OCI-LY7 (cell line): ENCODE measurements at regions not wholly inside any gene's neighbourhood (a gene's known extent, or its start where the extent isn't known, plus 50 kb on each side); places are given as distances from the start of the nearest gene placed in this dataset.

Experiments used
- BruUV-seq: library from RNA; stranded (reverse); fragments of 400-500 nt; replicated peaks from 2 replicates; lab custom pipeline; 2021; lab: Mats Ljungman, UMichigan
- CTCF ChIA-PET: fragments of 300-600 bp; sonication (Branson Sonifier 250); formaldehyde crosslinking; loops from one replicate; lab custom pipeline; 2022; ENCODE audit warnings: antibody characterized with exemption; ENCODE audit not compliant: unreplicated experiment; lab: Charles Lee
- POLR2A ChIA-PET: fragments of 300-600 bp; sonication (Branson Sonifier 250); formaldehyde crosslinking; loops from one replicate; lab custom pipeline; 2022; ENCODE audit warnings: antibody characterized with exemption; lab: Charles Lee
- DNase-seq: peaks from one replicate; pipeline ENCODE4 v3.0.0-alpha.2; 2015; ENCODE audit warnings: low spot score
- H2AFZ ChIP-seq: fragments of 200-600 bp; sonication (generic), shearing (Covaris generic); 2 replicates; pipeline ENCODE4 v1.6.1; 2014; ENCODE audit warnings: mild to moderate bottlenecking, antibody characterized with exemption, low read length, moderate library complexity
- H3K27ac ChIP-seq: fragments of 200-600 bp; sonication (generic); 2 replicates; pipeline ENCODE4 v1.5.1; 2014; ENCODE audit warnings: mixed run types, low read depth, mild to moderate bottlenecking, moderate library complexity, low read length, inconsistent platforms; ENCODE audit not compliant: poor library complexity, severe bottlenecking
- H3K36me3 ChIP-seq: fragments of 200-600 bp; sonication (generic); 2 replicates; pipeline ENCODE4 v1.6.1; 2014; ENCODE audit warnings: mild to moderate bottlenecking, antibody characterized with exemption, low read length, moderate library complexity, mixed read lengths; ENCODE audit not compliant: insufficient read depth
- H3K4me1 ChIP-seq: fragments of 200-600 bp; sonication (generic); 2 replicates; pipeline ENCODE4 v1.5.1; 2014; ENCODE audit warnings: mild to moderate bottlenecking, low read length; ENCODE audit not compliant: insufficient read depth, poor library complexity, severe bottlenecking
- H3K4me2 ChIP-seq: fragments of 200-600 bp; sonication (generic); 2 replicates; pipeline ENCODE4 v1.6.1; 2014; ENCODE audit warnings: mild to moderate bottlenecking, low read length
- H3K4me3 ChIP-seq: fragments of 200-600 bp; sonication (generic); 2 replicates; pipeline ENCODE4 v1.5.1; 2014; ENCODE audit warnings: mild to moderate bottlenecking, low read depth, low read length; ENCODE audit not compliant: poor library complexity, severe bottlenecking
- H3K79me2 ChIP-seq: fragments of 200-600 bp; sonication (generic); 2 replicates; pipeline ENCODE4 v1.6.1; 2016; ENCODE audit warnings: low read depth, mild to moderate bottlenecking, low read length, moderate library complexity, mixed read lengths; ENCODE audit not compliant: insufficient read depth
- H3K9me2 ChIP-seq: fragments of 200-600 bp; sonication (generic); 2 replicates; pipeline ENCODE4 v1.6.1; 2016; ENCODE audit warnings: mild to moderate bottlenecking, low read length, mixed read lengths; ENCODE audit not compliant: insufficient read depth
- H3K9me3 ChIP-seq: fragments of 200-600 bp; sonication (generic); 2 replicates; pipeline ENCODE4 v1.6.1; 2014; ENCODE audit warnings: mild to moderate bottlenecking, mixed run types, low read length, mixed read lengths
- H4K20me1 ChIP-seq: fragments of 200-600 bp; sonication (generic); 2 replicates; pipeline ENCODE4 v1.6.1; 2014; ENCODE audit warnings: mild to moderate bottlenecking, antibody characterized with exemption, low read length, moderate library complexity, mixed read lengths; ENCODE audit not compliant: insufficient read depth
- EZH2phosphoT487 ChIP-seq: fragments of 200-600 bp; sonication (generic); IDR thresholded peaks from 2 replicates; pipeline ENCODE4 v1.6.1; 2018; ENCODE audit warnings: low read depth, borderline replicate concordance, mild to moderate bottlenecking, mixed run types, antibody characterized with exemption, low read length, moderate library complexity, mixed read lengths
- intact Hi-C: fragments of 100-400 bp; cut with micrococcal nuclease; formaldehyde crosslinking; loops from one replicate; pipeline ENCODE4 v1.10.0; 2022; ENCODE audit not compliant: unreplicated experiment
- TF ChIP-seq, protein P1 (sequence below): fragments of 200-600 bp; sonication (generic); conservative IDR thresholded peaks from 2 replicates; pipeline ENCODE4 v1.5.1; 2014; ENCODE audit warnings: mild to moderate bottlenecking, antibody characterized with exemption, low read length, moderate library complexity, mixed read lengths

DNA sequence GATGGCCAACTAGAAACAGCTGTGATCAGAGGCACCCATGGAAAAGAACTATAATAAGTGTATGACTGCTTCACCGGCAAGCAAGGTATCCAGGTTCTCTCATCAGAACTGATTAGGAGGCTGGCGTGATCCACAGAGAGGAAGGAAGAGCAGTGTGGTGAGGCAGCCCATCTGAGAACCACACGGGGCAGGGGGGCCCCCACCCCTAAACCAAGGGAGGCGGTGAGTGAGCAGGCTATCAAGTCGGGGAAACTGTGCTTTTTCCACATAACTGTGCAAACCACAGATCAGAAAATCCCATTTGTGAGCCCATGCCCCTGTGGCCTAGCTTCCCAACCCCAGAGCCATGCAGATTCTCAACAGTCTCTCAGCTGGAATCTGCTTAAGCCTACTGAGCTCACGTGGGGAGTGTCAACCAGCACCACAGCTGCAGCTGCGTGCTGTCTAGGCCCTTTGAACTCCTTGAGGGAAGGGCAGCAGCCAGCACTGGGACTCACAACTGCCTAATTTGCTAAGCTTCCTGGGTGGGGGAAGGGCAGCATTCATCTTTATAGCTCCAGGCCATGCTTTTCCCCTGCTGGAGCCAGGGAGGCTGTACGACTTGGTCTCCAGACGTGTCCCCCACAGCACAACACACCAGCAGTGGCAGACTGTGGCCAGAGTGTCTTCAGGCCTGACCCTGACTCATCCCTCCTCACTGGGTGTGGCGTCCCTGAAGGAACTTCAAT, 444.4 kb upstream of the ATP2B1 start:
- no peak overlapping the region for H3K4me2 ChIP-seq
- POLR2A ChIA-PET = no interaction called here
- no TSS peak for BruUV-seq

DNA sequence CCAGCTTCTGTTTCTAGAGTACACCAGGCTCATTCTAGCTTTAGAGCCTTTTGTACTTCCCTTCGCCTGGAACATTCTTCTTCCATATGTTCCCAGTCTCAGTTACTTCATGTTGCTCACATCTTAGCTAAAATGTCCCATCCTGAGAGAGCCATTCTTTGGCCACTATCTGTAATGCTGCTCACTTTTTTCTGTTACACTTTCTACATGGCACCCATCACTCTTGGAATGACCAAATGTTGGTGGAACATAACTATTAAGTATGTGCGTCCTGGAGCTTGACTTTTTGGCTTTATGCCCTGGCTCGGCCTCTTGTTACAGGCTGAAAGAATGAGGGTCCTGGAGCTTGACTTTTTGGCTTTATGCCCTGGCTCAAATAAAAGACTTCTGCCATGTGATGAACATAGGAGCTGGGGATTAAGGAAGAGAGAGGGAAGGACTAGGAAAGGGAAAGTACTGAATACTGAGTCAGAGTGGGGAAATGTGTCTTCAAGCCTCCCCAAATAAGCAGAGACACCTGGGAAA, 442.9 kb upstream of the ATP2B1 start:
- Histone ChIP-seq H2AFZ (no peak overlapping the region), H3K4me1 (no peaks in the 10 kb centered on the region), H3K9me2 (no peaks in the 10 kb centered on the region), H3K79me2 (no peaks in the 10 kb centered on the region), H3K36me3 (no peaks in the 10 kb centered on the region), H3K9me3 (no peaks in the 10 kb centered on the region), H3K4me2 (no peak overlapping the region), H3K27ac (no peak overlapping the region), H4K20me1 (no peaks in the 10 kb centered on the region), H3K4me3 (no peak overlapping the region)
- no TSS peak for BruUV-seq
- intact Hi-C loops = no loop called here
- DNase-seq = no peak
- CTCF ChIA-PET = no interaction called here
- POLR2A ChIA-PET = no interaction called here
- TF ChIP-seq, protein P1, sequence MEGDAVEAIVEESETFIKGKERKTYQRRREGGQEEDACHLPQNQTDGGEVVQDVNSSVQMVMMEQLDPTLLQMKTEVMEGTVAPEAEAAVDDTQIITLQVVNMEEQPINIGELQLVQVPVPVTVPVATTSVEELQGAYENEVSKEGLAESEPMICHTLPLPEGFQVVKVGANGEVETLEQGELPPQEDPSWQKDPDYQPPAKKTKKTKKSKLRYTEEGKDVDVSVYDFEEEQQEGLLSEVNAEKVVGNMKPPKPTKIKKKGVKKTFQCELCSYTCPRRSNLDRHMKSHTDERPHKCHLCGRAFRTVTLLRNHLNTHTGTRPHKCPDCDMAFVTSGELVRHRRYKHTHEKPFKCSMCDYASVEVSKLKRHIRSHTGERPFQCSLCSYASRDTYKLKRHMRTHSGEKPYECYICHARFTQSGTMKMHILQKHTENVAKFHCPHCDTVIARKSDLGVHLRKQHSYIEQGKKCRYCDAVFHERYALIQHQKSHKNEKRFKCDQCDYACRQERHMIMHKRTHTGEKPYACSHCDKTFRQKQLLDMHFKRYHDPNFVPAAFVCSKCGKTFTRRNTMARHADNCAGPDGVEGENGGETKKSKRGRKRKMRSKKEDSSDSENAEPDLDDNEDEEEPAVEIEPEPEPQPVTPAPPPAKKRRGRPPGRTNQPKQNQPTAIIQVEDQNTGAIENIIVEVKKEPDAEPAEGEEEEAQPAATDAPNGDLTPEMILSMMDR = no peak
- no peak for TF ChIP-seq EZH2phosphoT487

More for the DNA sequence above, 444.4 kb upstream of the ATP2B1 start:
- no peaks in the 10 kb centered on the region for H4K20me1 ChIP-seq
- no peak overlapping the region for H3K4me3 ChIP-seq
- no peaks in the 10 kb centered on the region for H3K9me3 ChIP-seq
- no peaks in the 10 kb centered on the region for H3K4me1 ChIP-seq
- no peaks in the 10 kb centered on the region for H3K36me3 ChIP-seq
- no peak for DNase-seq
- no peak overlapping the region for H3K27ac ChIP-seq
- no peaks in the 10 kb centered on the region for H3K79me2 ChIP-seq
- intact Hi-C loops = no loop called here
- no peak for TF ChIP-seq EZH2phosphoT487
- TF ChIP-seq, protein P1 = no peak
- H2AFZ ChIP-seq = no peak overlapping the region
- no peaks in the 10 kb centered on the region for H3K9me2 ChIP-seq
- CTCF ChIA-PET = no interaction called here

DNA sequence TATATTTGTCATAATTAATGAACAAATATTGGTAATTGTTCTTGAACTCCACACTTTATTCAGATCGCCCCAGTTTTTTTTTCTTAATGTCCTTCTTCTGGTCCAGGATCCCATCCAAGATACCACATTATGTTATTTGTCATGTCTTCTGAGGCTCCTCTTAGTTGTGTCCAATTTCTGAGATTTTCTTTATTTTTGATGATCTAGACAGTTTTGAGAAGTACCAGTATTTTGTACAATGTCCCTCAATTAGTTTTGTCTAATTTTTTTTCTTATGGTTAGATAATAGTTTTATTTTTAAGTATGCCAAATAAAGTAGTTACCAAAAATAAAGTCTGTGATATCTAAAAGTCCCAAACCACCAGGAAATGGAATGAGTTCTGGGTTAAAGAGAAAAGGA, 440.8 kb upstream of the ATP2B1 start:
- DNase-seq = no peak
- H3K4me1 ChIP-seq = no peaks in the 10 kb centered on the region
- no peak overlapping the region for H3K4me3 ChIP-seq
- no peaks in the 10 kb centered on the region for H3K9me3 ChIP-seq
- H3K27ac ChIP-seq = no peak overlapping the region
- no peaks in the 10 kb centered on the region for H4K20me1 ChIP-seq
- intact Hi-C loops = no loop called here
- H3K79me2 ChIP-seq = no peaks in the 10 kb centered on the region
- H3K4me2 ChIP-seq = no peak overlapping the region
- H2AFZ ChIP-seq = no peak overlapping the region
- no peaks in the 10 kb centered on the region for H3K9me2 ChIP-seq
- TF ChIP-seq, protein P1 = no peak
- TF ChIP-seq EZH2phosphoT487 = no peak
- ChIA-PET POLR2A (interaction anchor here (0.5 to 0.7 kb wide), 2 partner anchors 233 to 584 kb away, joined by 3 read pairs; no protein-coding TSS in a partner anchor), CTCF (no interaction called here)
- BruUV-seq = no TSS peak
- no peaks in the 10 kb centered on the region for H3K36me3 ChIP-seq
